H9 (cell line): ENCODE measurements at regions not wholly inside any gene's neighbourhood (a gene's known extent, or its start where the extent isn't known, plus 50 kb on each side); places are given as distances from the start of the nearest gene placed in this dataset.

Experiments used
- DNase-seq: peaks from one replicate; pipeline ENCODE4 v3.0.0-alpha.2; 2017
- H2AFZ ChIP-seq: one replicate; pipeline ENCODE4 v1.6.1; 2013; ENCODE audit warnings: mild to moderate bottlenecking, low read length, control low read depth, moderate library complexity
- H2AK5ac ChIP-seq: 2 replicates; pipeline ENCODE4 v1.6.1; 2013; ENCODE audit warnings: low read length, control low read depth, mixed read lengths; ENCODE audit not compliant: insufficient read length
- H2BK120ac ChIP-seq: one replicate; pipeline ENCODE4 v1.6.1; 2013; ENCODE audit warnings: low read depth, mild to moderate bottlenecking, low read length, control low read depth, inconsistent platforms; ENCODE audit not compliant: poor library complexity, severe bottlenecking
- H2BK12ac ChIP-seq: 2 replicates; pipeline ENCODE4 v1.6.1; 2013; ENCODE audit warnings: low read length, control low read depth, mixed read lengths, low read depth; ENCODE audit not compliant: insufficient read length
- H2BK15ac ChIP-seq: 2 replicates; pipeline ENCODE4 v1.6.1; 2013; ENCODE audit warnings: low read depth, low read length, control low read depth
- H2BK20ac ChIP-seq: one replicate; pipeline ENCODE4 v1.6.1; 2013; ENCODE audit warnings: low read depth, mild to moderate bottlenecking, low read length, control low read depth, inconsistent platforms; ENCODE audit not compliant: poor library complexity, severe bottlenecking
- H2BK5ac ChIP-seq: 2 replicates; pipeline ENCODE4 v1.6.1; 2013; ENCODE audit warnings: low read length, control low read depth, mixed read lengths; ENCODE audit not compliant: insufficient read length
- H3K14ac ChIP-seq: 2 replicates; pipeline ENCODE4 v1.6.1; 2013; ENCODE audit warnings: low read length, control low read depth; ENCODE audit not compliant: insufficient read depth
- H3K18ac ChIP-seq: 2 replicates; pipeline ENCODE4 v1.6.1; 2013; ENCODE audit warnings: low read depth, mild to moderate bottlenecking, mixed read lengths, low read length, control low read depth; ENCODE audit not compliant: insufficient read length
- H3K23ac ChIP-seq: 2 replicates; pipeline ENCODE4 v1.6.1; 2013; ENCODE audit warnings: low read length, control low read depth, mixed read lengths, low read depth; ENCODE audit not compliant: insufficient read length
- H3K23me2 ChIP-seq: 2 replicates; pipeline ENCODE4 v1.6.1; 2013; ENCODE audit warnings: low read depth, mild to moderate bottlenecking, mixed read lengths, low read length, control low read depth; ENCODE audit not compliant: insufficient read length, poor library complexity, severe bottlenecking
- H3K27ac ChIP-seq: 2 replicates; pipeline ENCODE4 v1.5.1; 2013; ENCODE audit warnings: low read length, control low read depth, mixed read lengths, low read depth; ENCODE audit not compliant: insufficient read length
- H3K27me3 ChIP-seq: 2 replicates; pipeline ENCODE4 v1.6.1; 2013; ENCODE audit warnings: low read length, control low read depth, inconsistent platforms; ENCODE audit not compliant: insufficient read depth
- H3K4ac ChIP-seq: 2 replicates; pipeline ENCODE4 v1.6.1; 2013; ENCODE audit warnings: low read depth, mild to moderate bottlenecking, control low read depth, inconsistent platforms, low read length, moderate library complexity
- H3K4me1 ChIP-seq: 2 replicates; pipeline ENCODE4 v1.6.1; 2013; ENCODE audit warnings: low read length, control low read depth, inconsistent platforms; ENCODE audit not compliant: insufficient read depth
- H3K4me2 ChIP-seq: 2 replicates; pipeline ENCODE4 v1.6.1; 2013; ENCODE audit warnings: low read length, control low read depth, mixed read lengths; ENCODE audit not compliant: insufficient read length, insufficient read depth
- H3K56ac ChIP-seq: 2 replicates; pipeline ENCODE4 v1.6.1; 2013; ENCODE audit warnings: low read depth, mild to moderate bottlenecking, mixed read lengths, low read length, control low read depth; ENCODE audit not compliant: insufficient read length
- H3K79me1 ChIP-seq: 2 replicates; pipeline ENCODE4 v1.6.1; 2013; ENCODE audit warnings: low read depth, mild to moderate bottlenecking, moderate library complexity, low read length, control low read depth, inconsistent platforms; ENCODE audit not compliant: insufficient read depth, poor library complexity, severe bottlenecking
- H3K79me2 ChIP-seq: 2 replicates; pipeline ENCODE4 v1.6.1; 2013; ENCODE audit warnings: low read length, control low read depth, inconsistent platforms; ENCODE audit not compliant: insufficient read depth
- H3K9ac ChIP-seq: 2 replicates; pipeline ENCODE4 v1.6.1; 2013; ENCODE audit warnings: low read length, control low read depth, mixed read lengths; ENCODE audit not compliant: insufficient read length; ENCODE audit errors: extremely low read depth
- H3K9me3 ChIP-seq: one replicate; pipeline ENCODE4 v1.6.1; 2013; ENCODE audit warnings: low read depth, low read length, inconsistent platforms; ENCODE audit not compliant: control insufficient read depth
- H3T11ph ChIP-seq: one replicate; pipeline ENCODE4 v1.6.1; 2013; ENCODE audit warnings: mild to moderate bottlenecking, low read length, control low read depth, inconsistent platforms
- H4K20me1 ChIP-seq: one replicate; pipeline ENCODE4 v1.6.1; 2013; ENCODE audit not compliant: control insufficient read depth, insufficient read length, insufficient read depth
- H4K5ac ChIP-seq: 2 replicates; pipeline ENCODE4 v1.6.1; 2013; ENCODE audit warnings: low read depth, mild to moderate bottlenecking, mixed read lengths, low read length, control low read depth; ENCODE audit not compliant: insufficient read length
- H4K8ac ChIP-seq: replicated peaks from 2 replicates; pipeline ENCODE4 v1.6.1; 2013; ENCODE audit warnings: low read length, control low read depth, mixed read lengths, low read depth; ENCODE audit not compliant: insufficient read length
- H4K91ac ChIP-seq: 2 replicates; pipeline ENCODE4 v1.6.1; 2013; ENCODE audit warnings: low read depth, mild to moderate bottlenecking, moderate library complexity, mixed read lengths, low read length, control low read depth; ENCODE audit not compliant: insufficient read length
- H3K27ac Mint-ChIP-seq, 3 experiments: 2 replicates in 2 of 3; 3 replicates in 1 of 3; pipeline ENCODE4 v1.8.0; 2020 to 2021; ENCODE audit warnings: mixed read lengths in 3 of 3, mild to moderate bottlenecking in 1 of 3, moderate library complexity in 1 of 3
- H3K27me3 Mint-ChIP-seq: 2 replicates; pipeline ENCODE4 v1.8.0; 2021; ENCODE audit warnings: low read depth, mild to moderate bottlenecking, moderate library complexity, mixed read lengths
- H3K36me3 Mint-ChIP-seq, 3 experiments: 2 replicates in 2 of 3; 3 replicates in 1 of 3; pipeline ENCODE4 v1.8.0; 2020 to 2021; ENCODE audit warnings: low read depth in 3 of 3, mixed read lengths in 3 of 3; ENCODE audit not compliant: insufficient read depth in 1 of 3
- H3K4me1 Mint-ChIP-seq, 2 experiments: 2 replicates each; pipeline ENCODE4 v1.8.0; 2020; ENCODE audit warnings: mixed read lengths in 2 of 2
- H3K4me3 Mint-ChIP-seq, 2 experiments: 2 replicates in 1 of 2; 3 replicates in 1 of 2; pipeline ENCODE4 v1.8.0; 2020 to 2021; ENCODE audit warnings: mild to moderate bottlenecking in 2 of 2, mixed read lengths in 2 of 2, moderate library complexity in 1 of 2
- H3K9me3 Mint-ChIP-seq, 2 experiments: 2 replicates in 1 of 2; 3 replicates in 1 of 2; pipeline ENCODE4 v1.8.0; 2020; ENCODE audit warnings: mild to moderate bottlenecking in 2 of 2, mixed read lengths in 2 of 2, moderate library complexity in 1 of 2
- CTCF ChIP-seq: fragments of 200-600 bp; sonication (generic); conservative IDR thresholded peaks from 3 replicates; pipeline ENCODE4 v1.8.0; 2021; ENCODE audit warnings: antibody characterized with exemption, mild to moderate bottlenecking
- WGBS: extraction: QIAGEN DNeasy Blood & Tissue Kit; methylation state at CpG from one replicate; pipeline ENCODE4 v1.1.7; 2013; ENCODE audit warnings: missing lambda C conversion rate, low lambda C conversion rate, mixed read lengths; ENCODE audit not compliant: insufficient read length; ENCODE audit errors: extremely low coverage; 5-methylcytosine and 5-hydroxymethylcytosine counted together

GRCh38 chr2:12126318-12126717 lies 379.9 kb downstream of the LPIN1 start:
- H4K20me1 ChIP-seq: peaks cover 2% of the 10 kb centered on the region
- H2BK20ac ChIP-seq: no peak overlapping the region
- no peak overlapping the region for H2AK5ac ChIP-seq
- no peaks in the 10 kb centered on the region for H3K79me1 ChIP-seq
- H3K18ac ChIP-seq: no peak overlapping the region
- no peak overlapping the region for H3K27ac ChIP-seq
- no peaks in the 10 kb centered on the region for H3K23me2 ChIP-seq
- peak; percentile 18; the same call in 1 of the 3 replicates for TF ChIP-seq CTCF
- H3K4me1 ChIP-seq: no peaks in the 10 kb centered on the region
- no peak for DNase-seq
- H4K91ac ChIP-seq: no peak overlapping the region
- no peaks in the 10 kb centered on the region for H3K79me2 ChIP-seq
- Mint-ChIP-seq H3K4me3 (no peak overlapping the region), H3K27ac (no peak overlapping the region), H3K27me3 (no peaks in the 10 kb centered on the region), H3K4me1 (no peaks in the 10 kb centered on the region), H3K36me3 (no peaks in the 10 kb centered on the region), H3K9me3 (no peaks in the 10 kb centered on the region)
- H4K5ac ChIP-seq: no peak overlapping the region
- no peak overlapping the region for H2BK15ac ChIP-seq
- no CpG with 5 or more reads among the region's 3 CpGs for WGBS
- no peak overlapping the region for H3K23ac ChIP-seq
- no peak overlapping the region for H2AFZ ChIP-seq
- H3K4me2 ChIP-seq: no peak overlapping the region
- H3K9me3 ChIP-seq: no peaks in the 10 kb centered on the region
- H2BK5ac ChIP-seq: no peak overlapping the region
- H3K4ac ChIP-seq: no peak overlapping the region
- no peak overlapping the region for H4K8ac ChIP-seq
- H3K9ac ChIP-seq: no peak overlapping the region
- H2BK120ac ChIP-seq: no peak overlapping the region
- H3K14ac ChIP-seq: no peak overlapping the region
- no peak overlapping the region for H2BK12ac ChIP-seq
- H3K27me3 ChIP-seq: no peaks in the 10 kb centered on the region
- H3K56ac ChIP-seq: no peak overlapping the region
- no peak overlapping the region for H3T11ph ChIP-seq
